ENCODE measurements at regions not wholly inside any gene's neighbourhood (a gene's known extent, or its start where the extent isn't known, plus 50 kb on each side); places are given as distances from the start of the nearest gene placed in this dataset.

DNA sequence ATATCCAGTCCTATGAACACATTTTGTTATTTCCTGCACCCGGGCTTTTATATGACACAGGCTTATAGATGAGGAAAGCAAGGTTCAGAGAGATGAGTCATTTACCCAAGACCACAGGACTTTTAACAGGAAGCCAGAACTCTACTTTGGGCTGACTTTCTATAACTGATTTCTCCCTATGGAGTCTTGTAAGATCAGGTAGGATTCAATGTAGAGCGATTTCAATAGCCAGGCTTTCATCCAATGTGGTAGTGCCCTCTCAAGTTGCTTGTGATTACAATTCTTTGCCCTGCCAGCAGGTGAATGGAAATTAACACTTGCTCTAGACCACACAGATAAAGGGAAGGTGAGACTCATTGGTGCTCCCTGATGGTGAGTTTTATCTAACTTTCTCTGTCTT is 378.3 kb downstream of the INSC start:
- Histone ChIP-seq H3K9ac (ENCODE audit: low read length) (no peak overlapping the region), H3K79me2 (ENCODE audit: insufficient read depth, low read length) (no peaks in the 10 kb centered on the region), H3K4me3 (replicated peaks in 1 of 2; ENCODE audit: low read depth in 1 of 2, low read length in 2 of 2) (no peak overlapping the region), H3K36me3 (ENCODE audit: control insufficient read depth in 1 of 2, insufficient read depth in 2 of 2, low read length in 2 of 2) (no peaks in the 10 kb centered on the region), H3K27me3 (ENCODE audit: insufficient read depth, low read length) (peaks cover 3% of the 10 kb centered on the region; the same call in 1 of the 2 replicates), H4K20me1 (ENCODE audit: insufficient read depth) (no peaks in the 10 kb centered on the region), H3K27ac (ENCODE audit: low read depth, low read length) (no peak overlapping the region), H3K9me3 (ENCODE audit: control insufficient read depth in 1 of 2, insufficient read depth in 1 of 2, low read depth in 1 of 2, low read length in 2 of 2) (no peaks in the 10 kb centered on the region), H3K4me1 (ENCODE audit: control insufficient read depth in 1 of 2, insufficient read depth in 2 of 2, low read length in 2 of 2) (peaks cover 0 to 2% of the 10 kb centered on the region in 2 experiments; a peak in 1 of 4 replicates), H2AFZ (ENCODE audit: low read depth, low read length, poor library complexity, severe bottlenecking) (no peak overlapping the region), H3K9me2 (ENCODE audit: insufficient read depth) (no peaks in the 10 kb centered on the region), H3K4me2 (ENCODE audit: low read length) (no peak overlapping the region)
- DNase-seq (ENCODE audit: low read depth, low spot score) = peak; percentile 6
- CTCF ChIA-PET = no interaction called here
- BruUV-seq (replicated peaks) = no TSS peak
- RAD21 ChIA-PET (ENCODE audit: low non-redundant PET in 1 of 2, low total read pairs in 2 of 2, uncharacterized antibody in 2 of 2, unreplicated experiment in 2 of 2) = no interaction called here
- POLR2A ChIA-PET = no interaction called here
- no peak for TF ChIP-seq YY1 (IDR thresholded peaks at IDR 0.05; ENCODE audit: extremely low read depth, insufficient replicate concordance, low read depth, low read length)
- TF ChIP-seq, protein P1, sequence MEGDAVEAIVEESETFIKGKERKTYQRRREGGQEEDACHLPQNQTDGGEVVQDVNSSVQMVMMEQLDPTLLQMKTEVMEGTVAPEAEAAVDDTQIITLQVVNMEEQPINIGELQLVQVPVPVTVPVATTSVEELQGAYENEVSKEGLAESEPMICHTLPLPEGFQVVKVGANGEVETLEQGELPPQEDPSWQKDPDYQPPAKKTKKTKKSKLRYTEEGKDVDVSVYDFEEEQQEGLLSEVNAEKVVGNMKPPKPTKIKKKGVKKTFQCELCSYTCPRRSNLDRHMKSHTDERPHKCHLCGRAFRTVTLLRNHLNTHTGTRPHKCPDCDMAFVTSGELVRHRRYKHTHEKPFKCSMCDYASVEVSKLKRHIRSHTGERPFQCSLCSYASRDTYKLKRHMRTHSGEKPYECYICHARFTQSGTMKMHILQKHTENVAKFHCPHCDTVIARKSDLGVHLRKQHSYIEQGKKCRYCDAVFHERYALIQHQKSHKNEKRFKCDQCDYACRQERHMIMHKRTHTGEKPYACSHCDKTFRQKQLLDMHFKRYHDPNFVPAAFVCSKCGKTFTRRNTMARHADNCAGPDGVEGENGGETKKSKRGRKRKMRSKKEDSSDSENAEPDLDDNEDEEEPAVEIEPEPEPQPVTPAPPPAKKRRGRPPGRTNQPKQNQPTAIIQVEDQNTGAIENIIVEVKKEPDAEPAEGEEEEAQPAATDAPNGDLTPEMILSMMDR (IDR thresholded peaks at IDR 0.05 in 2 of 3, conservative IDR thresholded peaks at IDR 0.05 in 1 of 3; ENCODE audit: borderline replicate concordance in 1 of 3, insufficient read depth in 1 of 3, low read depth in 2 of 3, low read length in 2 of 3) = 0 out of 6 replicates have a peak, but pooled peaks of 1 of the 3 experiments have one; percentile 10
- ATAC-seq = peak; percentile 49; the same call in 1 of the 2 replicates
- intact Hi-C loops (cut with micrococcal nuclease) = no loop called here

DNA sequence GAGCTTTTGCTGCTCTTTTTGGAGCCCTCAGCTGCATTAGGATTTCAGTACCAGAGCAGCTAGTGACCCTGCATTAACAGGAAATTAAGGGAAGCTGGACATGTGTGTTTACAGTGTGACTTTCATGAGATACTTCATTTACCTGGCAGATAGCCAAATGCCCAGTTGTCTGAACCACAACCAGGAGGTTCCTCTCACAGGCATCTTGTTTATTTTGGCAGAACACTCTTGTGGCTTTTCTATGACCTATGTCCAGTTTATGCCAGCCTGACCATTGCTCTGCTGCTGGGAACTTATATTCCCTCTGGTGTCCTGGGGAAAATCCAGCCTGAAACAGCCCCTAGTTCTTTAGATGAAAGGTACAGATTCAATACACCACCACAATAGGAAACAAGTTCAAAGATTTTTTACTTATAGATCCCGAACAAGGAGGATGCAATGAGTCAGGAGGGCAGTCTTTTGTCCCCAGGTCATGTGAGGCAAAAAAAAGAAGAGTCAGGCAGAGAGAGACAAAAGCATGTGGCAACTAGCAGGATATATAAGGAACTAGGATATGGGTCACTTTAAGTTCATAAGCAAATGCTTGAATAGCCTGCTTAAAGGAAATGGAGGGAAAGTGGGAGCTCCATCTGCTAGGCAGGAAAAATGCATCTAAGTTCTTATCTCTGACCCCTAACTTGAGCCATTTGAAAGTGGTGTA is 379.3 kb downstream of the INSC start:
- Histone ChIP-seq H4K20me1 (ENCODE audit: insufficient read depth) (no peaks in the 10 kb centered on the region), H3K9me3 (ENCODE audit: control insufficient read depth in 1 of 2, insufficient read depth in 1 of 2, low read depth in 1 of 2, low read length in 2 of 2) (no peaks in the 10 kb centered on the region), H3K9me2 (ENCODE audit: insufficient read depth) (no peaks in the 10 kb centered on the region), H3K4me2 (ENCODE audit: low read length) (no peak overlapping the region), H3K4me1 (ENCODE audit: control insufficient read depth in 1 of 2, insufficient read depth in 2 of 2, low read length in 2 of 2) (peaks cover 0 to 2% of the 10 kb centered on the region in 2 experiments; a peak in 1 of 4 replicates), H3K36me3 (ENCODE audit: control insufficient read depth in 1 of 2, insufficient read depth in 2 of 2, low read length in 2 of 2) (no peaks in the 10 kb centered on the region), H3K9ac (ENCODE audit: low read length) (no peak overlapping the region), H2AFZ (ENCODE audit: low read depth, low read length, poor library complexity, severe bottlenecking) (no peak overlapping the region), H3K79me2 (ENCODE audit: insufficient read depth, low read length) (no peaks in the 10 kb centered on the region), H3K4me3 (replicated peaks in 1 of 2; ENCODE audit: low read depth in 1 of 2, low read length in 2 of 2) (no peak overlapping the region), H3K27me3 (ENCODE audit: insufficient read depth, low read length) (peaks cover 2% of the 10 kb centered on the region; the same call in 1 of the 2 replicates), H3K27ac (ENCODE audit: low read depth, low read length) (no peak overlapping the region)
- ChIA-PET RAD21 (ENCODE audit: low non-redundant PET in 1 of 2, low total read pairs in 2 of 2, uncharacterized antibody in 2 of 2, unreplicated experiment in 2 of 2) (no interaction called here), POLR2A (no interaction called here), CTCF (no interaction called here)
- DNase-seq (ENCODE audit: low read depth, low spot score) (no peak), ATAC-seq (no peak)
- BruUV-seq (replicated peaks) = no TSS peak
- intact Hi-C loops (cut with micrococcal nuclease) = no loop called here
- TF ChIP-seq, protein P2, sequence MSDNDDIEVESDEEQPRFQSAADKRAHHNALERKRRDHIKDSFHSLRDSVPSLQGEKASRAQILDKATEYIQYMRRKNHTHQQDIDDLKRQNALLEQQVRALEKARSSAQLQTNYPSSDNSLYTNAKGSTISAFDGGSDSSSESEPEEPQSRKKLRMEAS (IDR thresholded peaks at IDR 0.05) = no peak
- TF ChIP-seq POLR2AphosphoS5 (IDR thresholded peaks at IDR 0.05; ENCODE audit: low read depth, low read length) (no peak), ZFX (IDR thresholded peaks at IDR 0.05) (no peak), FOSL1 (IDR thresholded peaks at IDR 0.05; ENCODE audit: low read depth) (no peak), RAD21 (IDR thresholded peaks at IDR 0.05; ENCODE audit: low read depth) (no peak), TCF7L2 (IDR thresholded peaks at IDR 0.05; ENCODE audit: borderline replicate concordance, extremely low read depth, insufficient read depth, insufficient read length) (no peak), SRF (IDR thresholded peaks at IDR 0.05; ENCODE audit: low read depth) (no peak), ZNF274 (IDR thresholded peaks at IDR 0.05; ENCODE audit: low read depth, low read length) (no peak), JUND (IDR thresholded peaks at IDR 0.05) (no peak), ELF1 (IDR thresholded peaks at IDR 0.05; ENCODE audit: borderline replicate concordance, low read depth) (no peak), EZH2 (IDR thresholded peaks at IDR 0.05) (no peak), SIN3A (IDR thresholded peaks at IDR 0.05; ENCODE audit: low read depth) (no peak), CBX3 (IDR thresholded peaks at IDR 0.05; ENCODE audit: low read depth) (no peak)
- TF ChIP-seq, protein P3, sequence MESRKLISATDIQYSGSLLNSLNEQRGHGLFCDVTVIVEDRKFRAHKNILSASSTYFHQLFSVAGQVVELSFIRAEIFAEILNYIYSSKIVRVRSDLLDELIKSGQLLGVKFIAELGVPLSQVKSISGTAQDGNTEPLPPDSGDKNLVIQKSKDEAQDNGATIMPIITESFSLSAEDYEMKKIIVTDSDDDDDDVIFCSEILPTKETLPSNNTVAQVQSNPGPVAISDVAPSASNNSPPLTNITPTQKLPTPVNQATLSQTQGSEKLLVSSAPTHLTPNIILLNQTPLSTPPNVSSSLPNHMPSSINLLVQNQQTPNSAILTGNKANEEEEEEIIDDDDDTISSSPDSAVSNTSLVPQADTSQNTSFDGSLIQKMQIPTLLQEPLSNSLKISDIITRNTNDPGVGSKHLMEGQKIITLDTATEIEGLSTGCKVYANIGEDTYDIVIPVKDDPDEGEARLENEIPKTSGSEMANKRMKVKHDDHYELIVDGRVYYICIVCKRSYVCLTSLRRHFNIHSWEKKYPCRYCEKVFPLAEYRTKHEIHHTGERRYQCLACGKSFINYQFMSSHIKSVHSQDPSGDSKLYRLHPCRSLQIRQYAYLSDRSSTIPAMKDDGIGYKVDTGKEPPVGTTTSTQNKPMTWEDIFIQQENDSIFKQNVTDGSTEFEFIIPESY (IDR thresholded peaks at IDR 0.05; ENCODE audit: extremely low read depth, insufficient replicate concordance, low read length) = no peak
- TF ChIP-seq, protein P4, sequence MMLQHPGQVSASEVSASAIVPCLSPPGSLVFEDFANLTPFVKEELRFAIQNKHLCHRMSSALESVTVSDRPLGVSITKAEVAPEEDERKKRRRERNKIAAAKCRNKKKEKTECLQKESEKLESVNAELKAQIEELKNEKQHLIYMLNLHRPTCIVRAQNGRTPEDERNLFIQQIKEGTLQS (IDR thresholded peaks at IDR 0.05) = no peak

Data from HCT116 (cell line).